H1 (cell line): ENCODE measurements at regions not wholly inside any gene's neighbourhood (a gene's known extent, or its start where the extent isn't known, plus 50 kb on each side); places are given as distances from the start of the nearest gene placed in this dataset.
A peak's percentile ranks its signal among the peaks of the same experiment; 100 is the strongest.

Experiments used
- CTCF ChIA-PET: fragments of 300-600 bp; sonication (Branson Sonifier 250); formaldehyde crosslinking; loops from one replicate; lab custom pipeline; 2021; ENCODE audit not compliant: partially characterized antibody; lab: Charles Lee
- POLR2A ChIA-PET: fragments of 300-600 bp; sonication (Branson Sonifier 250); formaldehyde crosslinking; loops from one replicate; lab custom pipeline; 2021; ENCODE audit warnings: inconsistent platforms; ENCODE audit not compliant: partially characterized antibody; lab: Charles Lee
- DNase-seq, 2 experiments: peaks; one replicate each; pipeline versions ENCODE4 v3.0.0 to v3.0.0-alpha.2; 2010 to 2022; ENCODE audit warnings: low spot score in 2 of 2, low read depth in 1 of 2, mixed read lengths in 1 of 2
- FAIRE-seq: peaks from 2 replicates; lab custom pipeline; 2011; peaks lifted over from hg19 to GRCh38; lab: Jason Lieb, UNC
- H2AFZ ChIP-seq: 2 replicates; pipeline ENCODE4 v1.8.1; 2012; ENCODE audit warnings: low read length, inconsistent platforms
- H2AK5ac ChIP-seq: 2 replicates; pipeline ENCODE4 v1.6.1; 2013; ENCODE audit warnings: low read depth, low read length
- H2BK120ac ChIP-seq: replicated peaks from 2 replicates; pipeline ENCODE3; 2013; ENCODE audit warnings: low read depth, low read length, inconsistent platforms
- H2BK12ac ChIP-seq: 2 replicates; pipeline ENCODE4 v1.6.1; 2013; ENCODE audit warnings: low read depth, low read length
- H2BK15ac ChIP-seq: 2 replicates; pipeline ENCODE4 v1.6.1; 2013; ENCODE audit warnings: low read length
- H2BK20ac ChIP-seq: 2 replicates; pipeline ENCODE4 v1.6.1; 2013; ENCODE audit warnings: low read length
- H2BK5ac ChIP-seq: 2 replicates; pipeline ENCODE4 v1.6.1; 2013; ENCODE audit warnings: low read depth, low read length
- H3K14ac ChIP-seq: 2 replicates; pipeline ENCODE4 v1.6.1; 2013; ENCODE audit warnings: inconsistent platforms; ENCODE audit not compliant: insufficient read length
- H3K18ac ChIP-seq: 2 replicates; pipeline ENCODE4 v1.6.1; 2013; ENCODE audit warnings: low read length; ENCODE audit errors: extremely low read depth
- H3K23ac ChIP-seq: 2 replicates; pipeline ENCODE4 v1.6.1; 2013; ENCODE audit warnings: inconsistent platforms; ENCODE audit not compliant: insufficient read length
- H3K23me2 ChIP-seq: 2 replicates; pipeline ENCODE4 v1.6.1; 2013; ENCODE audit warnings: low read depth, low read length
- H3K27ac ChIP-seq: 2 replicates; pipeline ENCODE4 v1.6.1; 2011; ENCODE audit warnings: low read depth, low read length, inconsistent platforms
- H3K27me3 ChIP-seq, 4 experiments: replicated peaks in 1 of 4; 1 replicate in 1 of 4; 2 replicates in 3 of 4; pipeline versions ENCODE4 v1.6.1 to v1.8.1; 2011 to 2013; ENCODE audit warnings: low read length in 3 of 4, mild to moderate bottlenecking in 3 of 4, inconsistent platforms in 2 of 4, mixed read lengths in 2 of 4, moderate library complexity in 1 of 4; ENCODE audit not compliant: control insufficient read depth in 3 of 4, insufficient read depth in 3 of 4; ENCODE audit errors: extremely low read depth in 1 of 4
- H3K36me3 ChIP-seq, 4 experiments: 2 replicates each; pipeline versions ENCODE4 v1.6.1 to v1.8.1; 2011 to 2013; ENCODE audit warnings: mild to moderate bottlenecking in 4 of 4, low read length in 3 of 4, moderate library complexity in 2 of 4, control low read depth in 1 of 4, inconsistent platforms in 1 of 4; ENCODE audit not compliant: insufficient read depth in 4 of 4, control insufficient read depth in 2 of 4
- H3K4ac ChIP-seq: replicated peaks from 2 replicates; pipeline ENCODE3; 2013; ENCODE audit warnings: low read length, low read depth, mixed read lengths, inconsistent platforms; ENCODE audit not compliant: insufficient read length
- H3K4me1 ChIP-seq, 4 experiments: replicated peaks in 1 of 4; 1 replicate in 1 of 4; 2 replicates in 3 of 4; pipeline versions ENCODE4 v1.6.1 to v1.8.1; 2011 to 2013; ENCODE audit warnings: low read length in 3 of 4, inconsistent platforms in 2 of 4, mixed read lengths in 1 of 4; ENCODE audit not compliant: insufficient read depth in 4 of 4, control insufficient read depth in 3 of 4
- H3K4me2 ChIP-seq, 2 experiments: 2 replicates each; pipeline versions ENCODE4 v1.6.1 to v1.8.1; 2011 to 2013; ENCODE audit warnings: low read depth in 2 of 2, low read length in 2 of 2, control low read depth in 1 of 2, inconsistent platforms in 1 of 2, mild to moderate bottlenecking in 1 of 2; ENCODE audit not compliant: insufficient read depth in 1 of 2
- H3K4me3 ChIP-seq, 4 experiments: fragments of 200-600, 300-600 bp in 1 of 4; sonication (generic), shearing (Covaris generic), sonication (Bioruptor Twin) in 1 of 4; 2 replicates each; pipeline versions ENCODE4 v1.5.1 to v1.8.1; 2011 to 2016; ENCODE audit warnings: low read length in 4 of 4, low read depth in 3 of 4, control low read depth in 2 of 4, inconsistent platforms in 2 of 4, mild to moderate bottlenecking in 2 of 4, mixed read lengths in 1 of 4, moderate library complexity in 1 of 4; ENCODE audit not compliant: insufficient read depth in 2 of 4; ENCODE audit errors: extremely low read depth in 1 of 4
- H3K56ac ChIP-seq: replicated peaks from 2 replicates; pipeline ENCODE3; 2013; ENCODE audit warnings: low read depth, mild to moderate bottlenecking, mixed read lengths, low read length, inconsistent platforms; ENCODE audit not compliant: insufficient read length
- H3K79me1 ChIP-seq: 2 replicates; pipeline ENCODE4 v1.6.1; 2013; ENCODE audit warnings: low read depth, low read length, control low read depth
- H3K79me2 ChIP-seq, 2 experiments: 2 replicates each; pipeline versions ENCODE4 v1.6.1 to v1.8.1; 2012 to 2013; ENCODE audit warnings: low read length in 2 of 2, mild to moderate bottlenecking in 2 of 2, inconsistent platforms in 1 of 2; ENCODE audit not compliant: insufficient read depth in 2 of 2, control insufficient read depth in 1 of 2
- H3K9ac ChIP-seq, 4 experiments: replicated peaks in 1 of 4; 1 replicate in 1 of 4; 2 replicates in 3 of 4; pipeline versions ENCODE4 v1.6.1 to v1.8.1; 2011 to 2013; ENCODE audit warnings: low read depth in 3 of 4, low read length in 3 of 4, control low read depth in 2 of 4, mild to moderate bottlenecking in 2 of 4, moderate library complexity in 2 of 4, inconsistent platforms in 1 of 4; ENCODE audit errors: extremely low read depth in 1 of 4
- H3K9me3 ChIP-seq, 2 experiments: 2 replicates each; pipeline versions ENCODE4 v1.6.1 to v1.8.1; 2012 to 2013; ENCODE audit warnings: mild to moderate bottlenecking in 2 of 2, moderate library complexity in 2 of 2, control low read depth in 1 of 2, inconsistent platforms in 1 of 2, low read depth in 1 of 2, low read length in 1 of 2, mixed read lengths in 1 of 2; ENCODE audit not compliant: insufficient read depth in 2 of 2
- H4K20me1 ChIP-seq, 2 experiments: replicated peaks in 1 of 2; 2 replicates each; pipeline versions ENCODE3 to v1.8.1; 2011 to 2013; ENCODE audit warnings: inconsistent platforms in 2 of 2, low read length in 2 of 2, mild to moderate bottlenecking in 1 of 2; ENCODE audit not compliant: insufficient read depth in 2 of 2, control insufficient read depth in 1 of 2
- H4K5ac ChIP-seq: 2 replicates; pipeline ENCODE4 v1.6.1; 2013; ENCODE audit warnings: low read length, low read depth, mixed read lengths, inconsistent platforms; ENCODE audit not compliant: insufficient read length
- H4K8ac ChIP-seq: 2 replicates; pipeline ENCODE4 v1.8.0; 2013; ENCODE audit warnings: mild to moderate bottlenecking, moderate library complexity, low read length, inconsistent platforms; ENCODE audit not compliant: insufficient read depth; ENCODE audit errors: extremely low read depth
- H4K91ac ChIP-seq: replicated peaks from 2 replicates; pipeline ENCODE3; 2013; ENCODE audit warnings: low read length, mixed read lengths, inconsistent platforms; ENCODE audit not compliant: insufficient read length
- BACH1 ChIP-seq: IDR thresholded peaks from 2 replicates; pipeline ENCODE4 v1.6.1; 2012; ENCODE audit warnings: low read length, improper control_type of control experiment
- EGR1 ChIP-seq: IDR thresholded peaks from 2 replicates; pipeline ENCODE4 v1.6.1; 2011; ENCODE audit warnings: low read depth, low read length, borderline replicate concordance
- FOSL1 ChIP-seq: IDR thresholded peaks from 2 replicates; pipeline ENCODE4 v1.6.1; 2011; ENCODE audit warnings: mild to moderate bottlenecking, low read depth, low read length, moderate library complexity; ENCODE audit not compliant: insufficient read depth
- KDM1A ChIP-seq: fragments of 200-600, 300-600 bp; sonication (generic); IDR thresholded peaks from 2 replicates; pipeline ENCODE4 v1.7.1; 2016; ENCODE audit warnings: mild to moderate bottlenecking, low read length, borderline replicate concordance
- NANOG ChIP-seq: IDR thresholded peaks from 2 replicates; pipeline ENCODE4 v1.6.1; 2011; ENCODE audit warnings: low read length, low read depth, mild to moderate bottlenecking, inconsistent platforms; ENCODE audit not compliant: insufficient read depth, poor library complexity, severe bottlenecking
- PHF8 ChIP-seq: fragments of 200-600 bp; sonication (generic); conservative IDR thresholded peaks from 2 replicates; pipeline ENCODE4 v1.7.1; 2012; ENCODE audit warnings: low read depth, mild to moderate bottlenecking, inconsistent platforms, low read length, moderate library complexity
- POLR2A ChIP-seq, 2 experiments: IDR thresholded peaks; 1 replicate in 1 of 2; 2 replicates in 1 of 2; pipeline ENCODE4 v1.6.1; 2011; ENCODE audit warnings: low read depth in 2 of 2, low read length in 2 of 2, mild to moderate bottlenecking in 2 of 2; ENCODE audit errors: control extremely low read depth in 1 of 2
- TAF7 ChIP-seq: optimal IDR thresholded peaks from 2 replicates; pipeline ENCODE3; 2011; ENCODE audit warnings: low read depth, mild to moderate bottlenecking, inconsistent platforms, low read length, moderate library complexity, borderline replicate concordance
- WGBS, 2 experiments: shearing (Covaris generic) in 1 of 2; methylation state at CpG; one replicate each; pipeline versions ENCODE4 v1.1.6 to v1.1.7; 2013 to 2015; ENCODE audit warnings: low lambda C conversion rate in 2 of 2, mixed read lengths in 2 of 2, inconsistent platforms in 1 of 2, low coverage in 1 of 2, missing lambda C conversion rate in 1 of 2; ENCODE audit not compliant: insufficient replicate concordance in 2 of 2, insufficient coverage in 1 of 2, insufficient read length in 1 of 2; ENCODE audit errors: extremely low coverage in 1 of 2, missing lambda C conversion rate in 1 of 2; 5-methylcytosine and 5-hydroxymethylcytosine counted together
- TF ChIP-seq, protein P1 (sequence below), 3 experiments: IDR thresholded peaks; 1 replicate in 2 of 3; 2 replicates in 1 of 3; pipeline versions ENCODE4 v1.5.1 to v1.6.1; 2011; ENCODE audit warnings: low read length in 3 of 3, mild to moderate bottlenecking in 3 of 3, inconsistent platforms in 2 of 3, low read depth in 1 of 3, moderate library complexity in 1 of 3; ENCODE audit not compliant: insufficient read depth in 1 of 3; ENCODE audit errors: control extremely low read depth in 1 of 3
- TF ChIP-seq, protein P2 (sequence below): IDR thresholded peaks from 2 replicates; pipeline ENCODE4 v1.6.1; 2011; ENCODE audit warnings: low read length, improper control_type of control experiment

DNA sequence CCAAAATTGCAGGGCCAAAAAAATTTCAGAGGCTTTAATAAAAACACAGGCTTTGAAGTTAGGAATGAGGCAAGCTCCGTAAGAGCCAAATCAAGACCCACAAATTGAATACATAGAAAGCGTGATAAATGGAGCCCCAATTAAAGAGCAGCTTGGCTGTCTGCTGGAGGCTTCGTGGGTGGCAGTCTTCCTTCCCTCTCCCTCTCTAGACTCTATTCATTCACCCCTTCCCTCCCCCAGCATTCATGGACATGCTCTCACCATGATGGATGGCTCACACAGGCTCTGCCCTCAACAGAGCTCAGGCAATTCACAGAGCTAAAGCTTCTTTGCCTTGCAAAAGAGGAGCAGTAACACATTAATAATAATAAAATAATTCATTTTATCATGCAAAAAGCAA is 214.1 kb downstream of the HERPUD2 start:
- no peak overlapping the region for H2AK5ac ChIP-seq
- no peak overlapping the region for H4K8ac ChIP-seq
- H3K9me3 ChIP-seq: no peaks in the 10 kb centered on the region
- H4K5ac ChIP-seq: no peak overlapping the region
- H3K79me1 ChIP-seq: no peaks in the 10 kb centered on the region
- no peak overlapping the region for H2BK20ac ChIP-seq
- H4K20me1 ChIP-seq: no peaks in the 10 kb centered on the region
- H3K36me3 ChIP-seq: no peaks in the 10 kb centered on the region
- H2BK15ac ChIP-seq: no peak overlapping the region
- no peak overlapping the region for H3K4me3 ChIP-seq
- H3K27ac ChIP-seq: no peak overlapping the region
- H3K4ac ChIP-seq: no peak overlapping the region
- no peak overlapping the region for H3K4me2 ChIP-seq
- H2BK5ac ChIP-seq: no peak overlapping the region
- WGBS, 2 experiments: 85% methylated on average over 3 of the region's 3 CpGs; no CpG with 5 or more reads in 1 of the 2 experiments
- peak overlapping the region; percentile 45; the same call in 1 of the 2 replicates for H2AFZ ChIP-seq
- no peak overlapping the region for H3K18ac ChIP-seq
- H3K14ac ChIP-seq: no peak overlapping the region
- POLR2A ChIA-PET: no interaction called here
- FAIRE-seq (no peak), DNase-seq (no peak)
- H3K23me2 ChIP-seq: no peaks in the 10 kb centered on the region
- 0 out of 7 replicates have a peak, but pooled peaks cover 0 to 2% (median 0%) of the 10 kb centered on the region in 4 experiments for H3K4me1 ChIP-seq
- H4K91ac ChIP-seq: no peak overlapping the region
- no peak overlapping the region for H2BK120ac ChIP-seq
- H3K27me3 ChIP-seq: no peaks in the 10 kb centered on the region
- CTCF ChIA-PET: interaction anchor here (0.7 to 1.2 kb wide), 3 partner anchors 24 to 57 kb away, joined by 3 read pairs; no protein-coding TSS in a partner anchor
- no peaks in the 10 kb centered on the region for H3K79me2 ChIP-seq
- H3K56ac ChIP-seq: no peak overlapping the region
- H2BK12ac ChIP-seq: no peak overlapping the region
- H3K9ac ChIP-seq: no peak overlapping the region
- no peak overlapping the region for H3K23ac ChIP-seq
- TF ChIP-seq KDM1A (no peak), BACH1 (no peak), POLR2A (IDR thresholded peaks at IDR 0.05; ENCODE audit: control extremely low read depth in 1 of 2, low read depth in 2 of 2, low read length in 2 of 2) (no peak), TAF7 (no peak), PHF8 (no peak), NANOG (no peak), FOSL1 (no peak), EGR1 (no peak)
- TF ChIP-seq, protein P1, sequence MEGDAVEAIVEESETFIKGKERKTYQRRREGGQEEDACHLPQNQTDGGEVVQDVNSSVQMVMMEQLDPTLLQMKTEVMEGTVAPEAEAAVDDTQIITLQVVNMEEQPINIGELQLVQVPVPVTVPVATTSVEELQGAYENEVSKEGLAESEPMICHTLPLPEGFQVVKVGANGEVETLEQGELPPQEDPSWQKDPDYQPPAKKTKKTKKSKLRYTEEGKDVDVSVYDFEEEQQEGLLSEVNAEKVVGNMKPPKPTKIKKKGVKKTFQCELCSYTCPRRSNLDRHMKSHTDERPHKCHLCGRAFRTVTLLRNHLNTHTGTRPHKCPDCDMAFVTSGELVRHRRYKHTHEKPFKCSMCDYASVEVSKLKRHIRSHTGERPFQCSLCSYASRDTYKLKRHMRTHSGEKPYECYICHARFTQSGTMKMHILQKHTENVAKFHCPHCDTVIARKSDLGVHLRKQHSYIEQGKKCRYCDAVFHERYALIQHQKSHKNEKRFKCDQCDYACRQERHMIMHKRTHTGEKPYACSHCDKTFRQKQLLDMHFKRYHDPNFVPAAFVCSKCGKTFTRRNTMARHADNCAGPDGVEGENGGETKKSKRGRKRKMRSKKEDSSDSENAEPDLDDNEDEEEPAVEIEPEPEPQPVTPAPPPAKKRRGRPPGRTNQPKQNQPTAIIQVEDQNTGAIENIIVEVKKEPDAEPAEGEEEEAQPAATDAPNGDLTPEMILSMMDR (IDR thresholded peaks at IDR 0.05; ENCODE audit: control extremely low read depth in 1 of 3, insufficient read depth in 1 of 3, low read depth in 1 of 3, low read length in 3 of 3): no peak
- TF ChIP-seq, protein P2, sequence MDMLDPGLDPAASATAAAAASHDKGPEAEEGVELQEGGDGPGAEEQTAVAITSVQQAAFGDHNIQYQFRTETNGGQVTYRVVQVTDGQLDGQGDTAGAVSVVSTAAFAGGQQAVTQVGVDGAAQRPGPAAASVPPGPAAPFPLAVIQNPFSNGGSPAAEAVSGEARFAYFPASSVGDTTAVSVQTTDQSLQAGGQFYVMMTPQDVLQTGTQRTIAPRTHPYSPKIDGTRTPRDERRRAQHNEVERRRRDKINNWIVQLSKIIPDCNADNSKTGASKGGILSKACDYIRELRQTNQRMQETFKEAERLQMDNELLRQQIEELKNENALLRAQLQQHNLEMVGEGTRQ: no peak
